H9 (cell line): ENCODE measurements at regions not wholly inside any gene's neighbourhood (a gene's known extent, or its start where the extent isn't known, plus 50 kb on each side); places are given as distances from the start of the nearest gene placed in this dataset.

Experiments
- DNase-seq: peaks from one replicate; pipeline ENCODE4 v3.0.0-alpha.2; 2017
- H2AFZ ChIP-seq: one replicate; pipeline ENCODE4 v1.6.1; 2013; ENCODE audit warnings: mild to moderate bottlenecking, low read length, control low read depth, moderate library complexity
- H2AK5ac ChIP-seq: 2 replicates; pipeline ENCODE4 v1.6.1; 2013; ENCODE audit warnings: low read length, control low read depth, mixed read lengths; ENCODE audit not compliant: insufficient read length
- H2BK120ac ChIP-seq: one replicate; pipeline ENCODE4 v1.6.1; 2013; ENCODE audit warnings: low read depth, mild to moderate bottlenecking, low read length, control low read depth, inconsistent platforms; ENCODE audit not compliant: poor library complexity, severe bottlenecking
- H2BK12ac ChIP-seq: 2 replicates; pipeline ENCODE4 v1.6.1; 2013; ENCODE audit warnings: low read length, control low read depth, mixed read lengths, low read depth; ENCODE audit not compliant: insufficient read length
- H2BK15ac ChIP-seq: 2 replicates; pipeline ENCODE4 v1.6.1; 2013; ENCODE audit warnings: low read depth, low read length, control low read depth
- H2BK20ac ChIP-seq: one replicate; pipeline ENCODE4 v1.6.1; 2013; ENCODE audit warnings: low read depth, mild to moderate bottlenecking, low read length, control low read depth, inconsistent platforms; ENCODE audit not compliant: poor library complexity, severe bottlenecking
- H2BK5ac ChIP-seq: 2 replicates; pipeline ENCODE4 v1.6.1; 2013; ENCODE audit warnings: low read length, control low read depth, mixed read lengths; ENCODE audit not compliant: insufficient read length
- H3K14ac ChIP-seq: 2 replicates; pipeline ENCODE4 v1.6.1; 2013; ENCODE audit warnings: low read length, control low read depth; ENCODE audit not compliant: insufficient read depth
- H3K18ac ChIP-seq: 2 replicates; pipeline ENCODE4 v1.6.1; 2013; ENCODE audit warnings: low read depth, mild to moderate bottlenecking, mixed read lengths, low read length, control low read depth; ENCODE audit not compliant: insufficient read length
- H3K23ac ChIP-seq: 2 replicates; pipeline ENCODE4 v1.6.1; 2013; ENCODE audit warnings: low read length, control low read depth, mixed read lengths, low read depth; ENCODE audit not compliant: insufficient read length
- H3K23me2 ChIP-seq: 2 replicates; pipeline ENCODE4 v1.6.1; 2013; ENCODE audit warnings: low read depth, mild to moderate bottlenecking, mixed read lengths, low read length, control low read depth; ENCODE audit not compliant: insufficient read length, poor library complexity, severe bottlenecking
- H3K27ac ChIP-seq: 2 replicates; pipeline ENCODE4 v1.5.1; 2013; ENCODE audit warnings: low read length, control low read depth, mixed read lengths, low read depth; ENCODE audit not compliant: insufficient read length
- H3K27me3 ChIP-seq: 2 replicates; pipeline ENCODE4 v1.6.1; 2013; ENCODE audit warnings: low read length, control low read depth, inconsistent platforms; ENCODE audit not compliant: insufficient read depth
- H3K4ac ChIP-seq: 2 replicates; pipeline ENCODE4 v1.6.1; 2013; ENCODE audit warnings: low read depth, mild to moderate bottlenecking, control low read depth, inconsistent platforms, low read length, moderate library complexity
- H3K4me1 ChIP-seq: 2 replicates; pipeline ENCODE4 v1.6.1; 2013; ENCODE audit warnings: low read length, control low read depth, inconsistent platforms; ENCODE audit not compliant: insufficient read depth
- H3K4me2 ChIP-seq: 2 replicates; pipeline ENCODE4 v1.6.1; 2013; ENCODE audit warnings: low read length, control low read depth, mixed read lengths; ENCODE audit not compliant: insufficient read length, insufficient read depth
- H3K56ac ChIP-seq: 2 replicates; pipeline ENCODE4 v1.6.1; 2013; ENCODE audit warnings: low read depth, mild to moderate bottlenecking, mixed read lengths, low read length, control low read depth; ENCODE audit not compliant: insufficient read length
- H3K79me1 ChIP-seq: 2 replicates; pipeline ENCODE4 v1.6.1; 2013; ENCODE audit warnings: low read depth, mild to moderate bottlenecking, moderate library complexity, low read length, control low read depth, inconsistent platforms; ENCODE audit not compliant: insufficient read depth, poor library complexity, severe bottlenecking
- H3K79me2 ChIP-seq: 2 replicates; pipeline ENCODE4 v1.6.1; 2013; ENCODE audit warnings: low read length, control low read depth, inconsistent platforms; ENCODE audit not compliant: insufficient read depth
- H3K9ac ChIP-seq: 2 replicates; pipeline ENCODE4 v1.6.1; 2013; ENCODE audit warnings: low read length, control low read depth, mixed read lengths; ENCODE audit not compliant: insufficient read length; ENCODE audit errors: extremely low read depth
- H3K9me3 ChIP-seq: one replicate; pipeline ENCODE4 v1.6.1; 2013; ENCODE audit warnings: low read depth, low read length, inconsistent platforms; ENCODE audit not compliant: control insufficient read depth
- H3T11ph ChIP-seq: one replicate; pipeline ENCODE4 v1.6.1; 2013; ENCODE audit warnings: mild to moderate bottlenecking, low read length, control low read depth, inconsistent platforms
- H4K20me1 ChIP-seq: one replicate; pipeline ENCODE4 v1.6.1; 2013; ENCODE audit not compliant: control insufficient read depth, insufficient read length, insufficient read depth
- H4K5ac ChIP-seq: 2 replicates; pipeline ENCODE4 v1.6.1; 2013; ENCODE audit warnings: low read depth, mild to moderate bottlenecking, mixed read lengths, low read length, control low read depth; ENCODE audit not compliant: insufficient read length
- H4K8ac ChIP-seq: replicated peaks from 2 replicates; pipeline ENCODE4 v1.6.1; 2013; ENCODE audit warnings: low read length, control low read depth, mixed read lengths, low read depth; ENCODE audit not compliant: insufficient read length
- H4K91ac ChIP-seq: 2 replicates; pipeline ENCODE4 v1.6.1; 2013; ENCODE audit warnings: low read depth, mild to moderate bottlenecking, moderate library complexity, mixed read lengths, low read length, control low read depth; ENCODE audit not compliant: insufficient read length
- H3K27ac Mint-ChIP-seq, 3 experiments: 2 replicates in 2 of 3; 3 replicates in 1 of 3; pipeline ENCODE4 v1.8.0; 2020 to 2021; ENCODE audit warnings: mixed read lengths in 3 of 3, mild to moderate bottlenecking in 1 of 3, moderate library complexity in 1 of 3
- H3K27me3 Mint-ChIP-seq: 2 replicates; pipeline ENCODE4 v1.8.0; 2021; ENCODE audit warnings: low read depth, mild to moderate bottlenecking, moderate library complexity, mixed read lengths
- H3K36me3 Mint-ChIP-seq, 3 experiments: 2 replicates in 2 of 3; 3 replicates in 1 of 3; pipeline ENCODE4 v1.8.0; 2020 to 2021; ENCODE audit warnings: low read depth in 3 of 3, mixed read lengths in 3 of 3; ENCODE audit not compliant: insufficient read depth in 1 of 3
- H3K4me1 Mint-ChIP-seq, 2 experiments: 2 replicates each; pipeline ENCODE4 v1.8.0; 2020; ENCODE audit warnings: mixed read lengths in 2 of 2
- H3K4me3 Mint-ChIP-seq, 2 experiments: 2 replicates in 1 of 2; 3 replicates in 1 of 2; pipeline ENCODE4 v1.8.0; 2020 to 2021; ENCODE audit warnings: mild to moderate bottlenecking in 2 of 2, mixed read lengths in 2 of 2, moderate library complexity in 1 of 2
- H3K9me3 Mint-ChIP-seq, 2 experiments: 2 replicates in 1 of 2; 3 replicates in 1 of 2; pipeline ENCODE4 v1.8.0; 2020; ENCODE audit warnings: mild to moderate bottlenecking in 2 of 2, mixed read lengths in 2 of 2, moderate library complexity in 1 of 2
- WGBS: extraction: QIAGEN DNeasy Blood & Tissue Kit; methylation state at CpG from one replicate; pipeline ENCODE4 v1.1.7; 2013; ENCODE audit warnings: missing lambda C conversion rate, low lambda C conversion rate, mixed read lengths; ENCODE audit not compliant: insufficient read length; ENCODE audit errors: extremely low coverage; 5-methylcytosine and 5-hydroxymethylcytosine counted together
- TF ChIP-seq, protein P1 (sequence below): fragments of 200-600 bp; sonication (generic); conservative IDR thresholded peaks from 3 replicates; pipeline ENCODE4 v1.8.0; 2021; ENCODE audit warnings: antibody characterized with exemption, mild to moderate bottlenecking

DNA sequence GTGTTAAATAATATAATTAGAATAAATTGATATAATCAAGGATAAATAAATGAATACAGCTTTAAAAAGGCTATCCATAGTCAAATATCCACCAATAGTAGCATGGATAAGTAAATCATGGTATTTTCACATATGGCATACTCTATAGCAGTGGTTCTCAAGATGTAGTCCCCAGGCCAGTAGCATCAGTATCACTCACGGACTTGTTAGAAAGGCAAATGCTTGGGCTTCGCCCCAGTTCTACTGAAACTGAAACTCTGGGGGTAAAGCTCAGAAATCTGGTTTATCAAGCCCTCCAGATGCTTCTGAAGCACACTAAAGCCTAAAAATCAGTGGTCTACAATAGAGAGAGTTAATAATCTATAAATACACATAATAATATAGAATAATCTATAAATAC, 261.6 kb upstream of the TTC14 start:
- no peak overlapping the region for H2BK5ac ChIP-seq
- H3K9ac ChIP-seq, result no peak overlapping the region
- no CpG with 5 or more reads among the region's 2 CpGs for WGBS
- no peak overlapping the region for H2AK5ac ChIP-seq
- H3K27me3 ChIP-seq, result no peaks in the 10 kb centered on the region
- H3K56ac ChIP-seq, result no peak overlapping the region
- H3K23me2 ChIP-seq, result no peaks in the 10 kb centered on the region
- Mint-ChIP-seq H3K36me3 (no peaks in the 10 kb centered on the region; a peak in 1 of 7 replicates), H3K4me1 (no peaks in the 10 kb centered on the region), H3K9me3 (no peaks in the 10 kb centered on the region), H3K4me3 (no peak overlapping the region), H3K27me3 (no peaks in the 10 kb centered on the region), H3K27ac (no peak overlapping the region)
- H2BK120ac ChIP-seq, result no peak overlapping the region
- no peak overlapping the region for H2BK15ac ChIP-seq
- no peak overlapping the region for H4K5ac ChIP-seq
- no peak for DNase-seq
- H3T11ph ChIP-seq, result no peak overlapping the region
- no peak overlapping the region for H2BK20ac ChIP-seq
- H3K79me2 ChIP-seq, result no peaks in the 10 kb centered on the region
- H3K23ac ChIP-seq, result no peak overlapping the region
- H2BK12ac ChIP-seq, result no peak overlapping the region
- no peaks in the 10 kb centered on the region for H4K20me1 ChIP-seq
- H4K91ac ChIP-seq, result no peak overlapping the region
- no peak overlapping the region for H3K27ac ChIP-seq
- H3K4ac ChIP-seq, result no peak overlapping the region
- H3K18ac ChIP-seq, result no peak overlapping the region
- no peak overlapping the region for H3K14ac ChIP-seq
- H3K79me1 ChIP-seq, result no peaks in the 10 kb centered on the region
- H2AFZ ChIP-seq, result no peak overlapping the region
- H3K9me3 ChIP-seq, result no peaks in the 10 kb centered on the region
- no peak overlapping the region for H3K4me2 ChIP-seq
- TF ChIP-seq, protein P1, sequence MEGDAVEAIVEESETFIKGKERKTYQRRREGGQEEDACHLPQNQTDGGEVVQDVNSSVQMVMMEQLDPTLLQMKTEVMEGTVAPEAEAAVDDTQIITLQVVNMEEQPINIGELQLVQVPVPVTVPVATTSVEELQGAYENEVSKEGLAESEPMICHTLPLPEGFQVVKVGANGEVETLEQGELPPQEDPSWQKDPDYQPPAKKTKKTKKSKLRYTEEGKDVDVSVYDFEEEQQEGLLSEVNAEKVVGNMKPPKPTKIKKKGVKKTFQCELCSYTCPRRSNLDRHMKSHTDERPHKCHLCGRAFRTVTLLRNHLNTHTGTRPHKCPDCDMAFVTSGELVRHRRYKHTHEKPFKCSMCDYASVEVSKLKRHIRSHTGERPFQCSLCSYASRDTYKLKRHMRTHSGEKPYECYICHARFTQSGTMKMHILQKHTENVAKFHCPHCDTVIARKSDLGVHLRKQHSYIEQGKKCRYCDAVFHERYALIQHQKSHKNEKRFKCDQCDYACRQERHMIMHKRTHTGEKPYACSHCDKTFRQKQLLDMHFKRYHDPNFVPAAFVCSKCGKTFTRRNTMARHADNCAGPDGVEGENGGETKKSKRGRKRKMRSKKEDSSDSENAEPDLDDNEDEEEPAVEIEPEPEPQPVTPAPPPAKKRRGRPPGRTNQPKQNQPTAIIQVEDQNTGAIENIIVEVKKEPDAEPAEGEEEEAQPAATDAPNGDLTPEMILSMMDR, result no peak
- H4K8ac ChIP-seq, result no peak overlapping the region
- no peaks in the 10 kb centered on the region for H3K4me1 ChIP-seq
